Right cardiac atrium (tissue), 5 donors: ENCODE measurements at regions not wholly inside any gene's neighbourhood (a gene's known extent, or its start where the extent isn't known, plus 50 kb on each side); places are given as distances from the start of the nearest gene placed in this dataset.

Source experiments
- ATAC-seq, 2 donors: fragments of 200-7000 bp; cut with Tn5 transposase; one replicate each; pipeline versions ENCODE4 v1.8.0 to v1.9.1; 2020; ENCODE audit warnings: moderate library complexity in 2 of 2, mild to moderate bottlenecking in 1 of 2
- DNase-seq, 3 donors: peaks; one replicate each; pipeline ENCODE4 v3.0.0-alpha.2; 2020
- H3K27ac ChIP-seq: one replicate; pipeline ENCODE4 v1.5.1; 2013; ENCODE audit warnings: mild to moderate bottlenecking, low read length, control low read depth, moderate library complexity
- H3K27me3 ChIP-seq: one replicate; pipeline ENCODE4 v1.6.1; 2013; ENCODE audit not compliant: control insufficient read depth, insufficient read depth
- H3K4me1 ChIP-seq: one replicate; pipeline ENCODE4 v1.6.1; 2013; ENCODE audit warnings: low read length; ENCODE audit not compliant: control insufficient read depth, insufficient read depth
- H3K4me3 ChIP-seq: one replicate; pipeline ENCODE4 v1.5.1; 2013; ENCODE audit warnings: low read length, control low read depth
- H3K9me3 ChIP-seq: one replicate; pipeline ENCODE4 v1.6.1; 2013; ENCODE audit warnings: low read length; ENCODE audit not compliant: control insufficient read depth
- WGBS: extraction: QIAGEN DNeasy Blood & Tissue Kit; methylation state at CpG from one replicate; pipeline ENCODE4 v1.1.7; 2013; 5-methylcytosine and 5-hydroxymethylcytosine counted together
- intact Hi-C, 4 donors: fragments of 100-400 bp; cut with DNase I; formaldehyde crosslinking; loops; one replicate each; pipeline versions ENCODE4 v1.11.0 to v1.14.0; 2022 to 2023
- donor health status: healthy with polysubstance abuse.
- donor health status: DM: no; HTN: yes; CAD: no.
- donor health status: DM: no; HTN: no; CAD: no.
- donor health status: DM: no; HTN: yes; CAD: no; lungs with severe emphysema.
- donor health status: DM: yes; HTN: yes; CAD: no.

GRCh38 chr5:167877114-167877722 is 414.2 kb upstream of the WWC1 start:
- WGBS = 82% methylated on average over 5 of the region's 5 CpGs
- intact Hi-C loops = no loop called here
- H3K4me1 ChIP-seq = no peaks in the 10 kb centered on the region
- DNase-seq = no peak
- ATAC-seq = no peak
- H3K27ac ChIP-seq = no peak overlapping the region
- H3K27me3 ChIP-seq = no peaks in the 10 kb centered on the region
- H3K4me3 ChIP-seq = no peak overlapping the region
- H3K9me3 ChIP-seq = no peaks in the 10 kb centered on the region

- WGBS = 89% methylated on average over 1 of the region's 1 CpG
- H3K27ac ChIP-seq = no peak overlapping the region
- no peaks in the 10 kb centered on the region for H3K27me3 ChIP-seq
- no peak for ATAC-seq
- intact Hi-C loops = no loop called here
- no peak for DNase-seq
- no peaks in the 10 kb centered on the region for H3K9me3 ChIP-seq
- no peak overlapping the region for H3K4me3 ChIP-seq
- H3K4me1 ChIP-seq = no peaks in the 10 kb centered on the region
These were observed 413.5 kb upstream of the WWC1 start for GRCh38 chr5:167877924-167878323.

DNA sequence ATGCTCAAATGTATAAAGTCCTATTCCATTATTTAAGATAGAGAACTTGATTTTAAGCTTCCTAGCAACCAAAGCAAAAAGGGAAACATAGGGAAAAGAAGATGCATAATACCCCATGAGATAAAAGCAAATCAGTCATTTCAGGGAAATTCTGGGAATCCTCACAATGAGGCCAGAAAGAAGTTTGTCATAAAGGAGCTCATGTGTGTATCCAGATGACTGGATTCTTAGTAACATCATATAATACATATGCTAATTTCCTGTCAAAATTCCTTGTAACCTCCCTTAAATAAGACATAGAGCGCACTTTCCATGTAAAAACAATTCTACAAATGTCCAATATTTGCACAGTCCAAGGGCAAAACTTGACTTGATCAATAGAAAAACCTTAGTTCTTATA is 411.0 kb upstream of the WWC1 start:
- Histone ChIP-seq H3K27ac (no peak overlapping the region), H3K9me3 (no peaks in the 10 kb centered on the region), H3K4me1 (no peaks in the 10 kb centered on the region), H3K4me3 (no peak overlapping the region), H3K27me3 (no peaks in the 10 kb centered on the region)
- 87% methylated on average over 1 of the region's 1 CpG for WGBS
- no peak for DNase-seq
- no peak for ATAC-seq
- intact Hi-C loops = no loop called here

DNA sequence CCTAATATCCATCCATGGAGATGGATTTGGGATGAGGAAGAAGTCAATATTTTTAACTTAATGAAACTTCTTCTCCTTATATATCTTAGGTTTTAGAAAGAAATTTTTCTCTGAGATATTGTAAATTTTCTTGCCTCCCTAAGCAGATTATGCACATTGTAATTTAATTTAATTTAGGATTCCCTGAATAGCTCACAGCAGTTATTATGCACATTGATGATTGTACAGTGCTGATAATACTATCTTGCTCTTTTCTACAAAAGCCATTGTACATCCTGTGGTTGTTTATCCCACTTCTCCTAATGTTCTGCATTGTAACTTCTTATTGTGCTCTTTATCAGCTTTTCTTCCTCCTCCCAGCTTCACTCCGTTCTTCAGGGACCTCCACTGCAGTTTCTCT is 410.4 kb upstream of the WWC1 start:
- no peaks in the 10 kb centered on the region for H3K4me1 ChIP-seq
- H3K27ac ChIP-seq = no peak overlapping the region
- H3K4me3 ChIP-seq = no peak overlapping the region
- H3K9me3 ChIP-seq = no peaks in the 10 kb centered on the region
- intact Hi-C loops = no loop called here
- 38% methylated on average over 1 of the region's 1 CpG for WGBS
- ATAC-seq (no peak), DNase-seq (no peak)
- H3K27me3 ChIP-seq = no peaks in the 10 kb centered on the region

DNA sequence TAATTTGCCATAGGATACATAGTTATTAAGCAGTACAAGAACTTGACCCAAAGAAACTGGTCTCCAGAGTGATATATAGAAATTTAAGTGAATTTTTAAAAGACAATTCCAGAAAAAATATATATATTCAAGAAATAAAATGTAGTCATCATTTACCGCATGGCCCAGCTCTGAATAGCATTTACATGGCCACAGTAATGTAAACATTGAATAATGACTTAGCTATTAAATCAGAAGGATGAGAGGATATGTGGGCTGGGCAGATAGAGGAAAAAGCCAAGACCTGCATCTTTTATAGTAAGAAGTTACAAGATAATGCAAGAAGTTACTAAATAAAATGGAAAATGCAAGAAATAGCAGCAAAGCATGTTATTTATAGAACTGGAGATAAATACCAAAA is 405.2 kb upstream of the WWC1 start:
- Histone ChIP-seq H3K4me3 (no peak overlapping the region), H3K9me3 (no peaks in the 10 kb centered on the region), H3K4me1 (no peaks in the 10 kb centered on the region), H3K27me3 (no peaks in the 10 kb centered on the region), H3K27ac (no peak overlapping the region)
- no peak for ATAC-seq
- intact Hi-C loops = no loop called here
- no peak for DNase-seq
- WGBS = 92% methylated on average over 1 of the region's 1 CpG

GRCh38 chr5:167888393-167888792 is 403.1 kb upstream of the WWC1 start:
- WGBS = 79% methylated on average over 1 of the region's 1 CpG
- DNase-seq = no peak
- no peak for ATAC-seq
- Histone ChIP-seq H3K27me3 (no peaks in the 10 kb centered on the region), H3K4me3 (no peak overlapping the region), H3K9me3 (no peaks in the 10 kb centered on the region), H3K4me1 (no peaks in the 10 kb centered on the region), H3K27ac (no peak overlapping the region)
- intact Hi-C loops = no loop called here

- ATAC-seq = no peak
- DNase-seq = no peak
- Histone ChIP-seq H3K4me3 (no peak overlapping the region), H3K9me3 (no peaks in the 10 kb centered on the region), H3K4me1 (no peaks in the 10 kb centered on the region), H3K27me3 (no peaks in the 10 kb centered on the region), H3K27ac (no peak overlapping the region)
- WGBS = 66% methylated on average over 9 of the region's 9 CpGs
- intact Hi-C loops = no loop called here
These were observed 402.2 kb upstream of the WWC1 start for GRCh38 chr5:167889276-167889675.

DNA sequence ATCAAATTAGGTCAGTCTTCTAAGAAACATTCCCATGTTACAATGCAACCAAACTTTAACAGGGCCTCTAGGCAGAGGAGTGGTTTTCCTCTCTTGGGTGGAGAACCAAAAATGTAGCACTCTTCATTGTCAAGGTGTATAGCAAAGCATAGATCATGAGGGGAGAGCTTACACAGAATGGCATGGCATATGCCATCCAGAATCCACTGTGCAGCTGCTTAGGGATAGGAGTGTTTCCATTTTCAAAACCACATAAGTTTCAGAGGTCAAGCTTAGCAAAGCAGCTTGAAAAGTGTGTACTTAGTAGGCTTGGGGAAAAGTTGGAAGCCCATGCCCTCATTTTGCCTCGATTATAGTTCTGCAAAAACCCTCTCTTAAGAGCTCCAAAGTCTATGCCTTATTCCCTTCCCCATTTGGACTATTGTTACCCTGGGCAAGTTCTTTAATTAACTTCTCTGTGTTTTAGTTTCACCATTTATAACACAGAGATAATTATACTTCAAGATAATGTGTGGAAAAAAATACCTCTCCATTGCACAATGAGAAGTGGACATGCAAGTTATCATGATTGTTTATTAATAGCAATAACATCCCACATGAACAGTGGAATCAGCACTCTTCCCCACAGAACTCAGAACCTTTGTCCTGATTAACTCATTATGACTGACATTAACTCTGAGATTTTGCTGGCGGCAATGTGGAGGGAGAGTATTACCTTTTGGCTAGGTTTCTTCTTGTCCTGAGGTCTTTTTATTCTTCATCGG is 398.9 kb upstream of the WWC1 start:
- intact Hi-C loops = no loop called here
- 76% methylated on average over 3 of the region's 3 CpGs for WGBS
- Histone ChIP-seq H3K9me3 (no peaks in the 10 kb centered on the region), H3K27me3 (no peaks in the 10 kb centered on the region), H3K27ac (no peak overlapping the region), H3K4me3 (no peak overlapping the region), H3K4me1 (no peaks in the 10 kb centered on the region)
- DNase-seq (no peak), ATAC-seq (peak in 1 of 2 donors; percentile 35)

GRCh38 chr5:167893271-167893670 is 398.2 kb upstream of the WWC1 start:
- intact Hi-C loops = no loop called here
- Histone ChIP-seq H3K9me3 (no peaks in the 10 kb centered on the region), H3K27ac (no peak overlapping the region), H3K4me3 (no peak overlapping the region), H3K4me1 (no peaks in the 10 kb centered on the region), H3K27me3 (no peaks in the 10 kb centered on the region)
- WGBS = 51% methylated on average over 7 of the region's 7 CpGs
- ATAC-seq (no peak), DNase-seq (no peak)

DNA sequence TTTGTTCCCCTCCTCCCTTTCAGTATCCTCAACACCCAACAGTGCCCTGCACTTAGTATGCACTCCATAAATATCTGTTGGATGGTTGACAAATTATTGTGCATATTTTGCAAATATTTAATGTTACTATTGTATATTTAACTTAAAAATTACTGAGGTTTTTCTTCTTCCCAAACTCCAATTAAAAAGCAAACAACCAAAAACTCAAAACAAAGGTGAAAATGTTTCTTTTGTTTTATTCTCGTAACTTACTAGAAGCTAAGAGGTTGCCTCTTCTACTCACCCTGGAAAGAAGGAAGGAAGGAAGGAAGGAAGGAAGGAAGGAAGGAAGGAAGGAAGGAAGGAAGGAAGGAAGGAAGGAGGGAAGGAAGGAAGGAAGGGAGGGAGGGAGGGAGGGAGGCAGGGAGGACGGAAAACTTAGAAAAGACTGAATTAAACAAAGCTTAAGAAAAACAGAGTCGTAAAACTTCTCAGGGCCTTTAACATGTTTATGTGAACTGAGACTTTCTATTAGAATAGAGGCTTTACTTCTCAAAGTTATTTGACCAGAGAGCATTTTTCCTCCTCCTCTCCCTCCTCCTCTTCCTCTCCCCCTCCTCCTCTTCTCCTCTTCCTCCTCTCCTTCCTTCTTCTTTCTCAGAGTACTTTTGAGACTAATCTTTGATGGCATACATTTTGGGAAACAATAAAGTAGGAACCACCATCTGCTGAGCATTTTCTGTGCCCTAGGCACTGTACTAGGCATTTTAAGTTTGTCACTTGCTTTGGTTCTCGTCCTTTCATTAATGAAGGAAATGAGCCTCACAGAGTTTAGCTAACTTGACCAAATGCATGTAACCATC is 396.6 kb upstream of the WWC1 start:
- Histone ChIP-seq H3K27ac (no peak overlapping the region), H3K4me3 (no peak overlapping the region), H3K9me3 (no peaks in the 10 kb centered on the region), H3K27me3 (no peaks in the 10 kb centered on the region), H3K4me1 (no peaks in the 10 kb centered on the region)
- no peak for ATAC-seq
- DNase-seq = no peak
- WGBS = 81% methylated on average over 4 of the region's 4 CpGs
- intact Hi-C loops = no loop called here

- DNase-seq = no peak
- intact Hi-C loops = no loop called here
- Histone ChIP-seq H3K4me3 (no peak overlapping the region), H3K4me1 (no peaks in the 10 kb centered on the region), H3K9me3 (no peaks in the 10 kb centered on the region), H3K27ac (no peak overlapping the region), H3K27me3 (no peaks in the 10 kb centered on the region)
- 85% methylated on average over 8 of the region's 8 CpGs for WGBS
- ATAC-seq = no peak
These were observed 395.4 kb upstream of the WWC1 start for GRCh38 chr5:167895899-167896659.
